GM12872 (cell line): ENCODE measurements at regions not wholly inside any gene's neighbourhood (a gene's known extent, or its start where the extent isn't known, plus 50 kb on each side); places are given as distances from the start of the nearest gene placed in this dataset.

Experiments
- CTCF ChIP-seq: IDR thresholded peaks from 3 replicates; pipeline ENCODE4 v1.5.1; 2011; ENCODE audit warnings: low read depth, mild to moderate bottlenecking, low read length, moderate library complexity; ENCODE audit not compliant: insufficient read depth

- TF ChIP-seq CTCF, result no peak
Observed at GRCh38 chr9:81086416-81086815, 602.9 kb downstream of the TLE1 start.

DNA sequence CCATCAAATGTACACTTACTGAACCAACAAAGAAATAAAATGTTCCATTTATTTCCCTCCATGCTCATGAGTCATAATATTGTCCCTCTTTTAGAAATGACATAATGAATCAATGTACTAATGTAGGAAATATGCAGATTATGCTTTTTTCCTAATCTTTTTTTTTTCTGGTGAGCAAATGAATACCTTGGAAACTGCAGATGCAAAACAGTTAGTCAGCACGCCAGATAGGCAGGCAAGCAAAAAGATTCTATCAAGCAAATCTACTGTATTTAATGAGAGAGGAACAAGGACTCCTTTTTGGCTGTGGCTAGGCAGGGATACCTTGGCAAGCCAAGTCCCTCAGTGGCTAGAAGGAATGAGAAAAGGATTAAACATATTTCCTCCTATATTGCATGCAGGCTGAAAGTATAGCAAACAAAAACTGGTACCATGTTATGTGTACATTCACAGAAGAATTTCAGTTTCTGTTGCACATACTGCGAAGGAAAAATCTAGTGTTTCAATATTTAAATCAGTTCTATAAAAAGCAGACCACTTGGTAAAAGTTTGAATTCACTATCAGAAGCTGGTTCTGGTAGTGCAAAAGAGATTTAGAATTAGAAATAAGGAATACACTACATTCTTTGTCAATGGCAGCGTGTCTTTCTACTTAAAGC is 605.4 kb downstream of the TLE1 start:
- no peak for TF ChIP-seq CTCF

DNA sequence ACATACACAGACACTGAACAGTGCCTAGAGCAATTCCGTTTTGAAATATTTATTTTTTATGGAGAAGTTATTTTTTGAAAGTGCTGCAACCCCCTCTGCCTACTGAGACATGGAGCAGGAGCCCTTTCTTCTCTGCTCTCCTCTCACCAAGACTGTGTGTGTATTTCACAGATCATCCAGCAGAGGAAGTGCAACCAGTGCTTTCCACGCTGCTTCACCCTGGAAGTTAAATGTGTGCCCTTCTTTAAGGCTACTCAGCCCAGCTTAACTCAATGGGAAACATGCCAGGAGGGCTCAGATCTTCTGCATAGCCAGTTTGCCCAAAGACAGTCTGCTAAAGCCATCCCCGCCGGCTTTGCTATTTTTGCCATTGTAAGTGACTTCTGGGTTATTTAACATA is 606.3 kb downstream of the TLE1 start:
- TF ChIP-seq CTCF, result no peak

- no peak for TF ChIP-seq CTCF
Observed at GRCh38 chr9:81082221-81082620, 607.1 kb downstream of the TLE1 start.

- TF ChIP-seq CTCF, result no peak
Observed at GRCh38 chr9:81080900-81081299, 608.4 kb downstream of the TLE1 start.

- TF ChIP-seq CTCF, result no peak
Observed at GRCh38 chr9:81080185-81080584, 609.2 kb downstream of the TLE1 start.

GRCh38 chr9:81079055-81079454 is 610.3 kb downstream of the TLE1 start:
- TF ChIP-seq CTCF, result no peak
